ENCODE measurements at regions not wholly inside any gene's neighbourhood (a gene's known extent, or its start where the extent isn't known, plus 50 kb on each side); places are given as distances from the start of the nearest gene placed in this dataset.

DNA sequence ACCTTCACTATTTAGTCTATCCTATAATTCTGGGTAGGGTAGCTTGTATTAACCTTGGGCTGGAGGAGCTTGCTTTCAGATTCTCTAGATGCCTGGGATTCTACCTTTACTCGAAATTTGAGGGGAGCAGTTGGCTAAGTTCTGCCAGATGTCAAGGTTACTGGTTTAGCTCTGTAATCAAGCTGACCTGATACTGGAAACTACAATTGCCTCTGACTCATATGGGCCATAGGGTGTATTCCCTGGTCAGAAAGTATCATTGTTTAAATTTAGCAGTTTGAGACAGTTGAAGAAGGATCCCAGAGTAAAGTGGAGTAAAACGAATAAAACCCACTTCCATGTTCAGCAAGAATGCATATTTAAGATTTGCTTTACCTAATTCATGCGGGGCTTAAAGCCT, 337.6 kb downstream of the SPIN4 start:
- TF ChIP-seq CTCF (conservative IDR thresholded peaks at IDR 0.05; ENCODE audit: low read depth, low read length) (no peak), RFX5 (IDR thresholded peaks at IDR 0.05; ENCODE audit: low read depth, low read length) (no peak), RAD21 (IDR thresholded peaks at IDR 0.05; ENCODE audit: low read length) (no peak), POLR2A (IDR thresholded peaks at IDR 0.05; ENCODE audit: low read depth, low read length) (no peak), CEBPB (IDR thresholded peaks at IDR 0.05; ENCODE audit: low read depth, low read length) (no peak), BHLHE40 (IDR thresholded peaks at IDR 0.05; ENCODE audit: low read depth, low read length) (no peak), MAZ (IDR thresholded peaks at IDR 0.05; ENCODE audit: borderline replicate concordance, low read depth, low read length) (no peak), SMC3 (IDR thresholded peaks at IDR 0.05; ENCODE audit: low read depth, low read length) (no peak), RCOR1 (IDR thresholded peaks at IDR 0.05; ENCODE audit: insufficient replicate concordance, low read length) (no peak), MXI1 (IDR thresholded peaks at IDR 0.05; ENCODE audit: borderline replicate concordance, low read depth, low read length) (no peak)
